HCT116 (cell line): ENCODE measurements at regions not wholly inside any gene's neighbourhood (a gene's known extent, or its start where the extent isn't known, plus 50 kb on each side); places are given as distances from the start of the nearest gene placed in this dataset.

Experiments
- ATAC-seq: fragments of 200-7000 bp; cut with Tn5 transposase; 2 replicates; pipeline ENCODE4 v1.9.1; 2020; ENCODE audit warnings: mild to moderate bottlenecking, moderate library complexity
- BruUV-seq: library from RNA; stranded (reverse); fragments of 400-500 nt; replicated peaks from 2 replicates; lab custom pipeline; 2021; lab: Mats Ljungman, UMichigan
- CTCF ChIA-PET: fragments of 300-600 bp; sonication (Branson Sonifier 250); formaldehyde crosslinking; loops from one replicate; lab custom pipeline; 2021; ENCODE audit warnings: antibody characterized with exemption; lab: Charles Lee
- POLR2A ChIA-PET: fragments of 300-600, 350-600 bp; sonication (Branson Sonifier 250); formaldehyde crosslinking; loops from one replicate; lab custom pipeline; 2021; ENCODE audit warnings: antibody characterized with exemption; lab: Charles Lee
- RAD21 ChIA-PET, 2 experiments: fragments of 300-600 bp; sonication (Branson Sonifier 250); formaldehyde crosslinking; loops; one replicate each; lab custom pipeline; 2023; ENCODE audit warnings: low total read pairs in 2 of 2; ENCODE audit not compliant: uncharacterized antibody in 2 of 2, unreplicated experiment in 2 of 2, low non-redundant PET in 1 of 2; lab: Charles Lee
- DNase-seq: peaks from one replicate; pipeline ENCODE4 v3.0.0-alpha.2; 2010; ENCODE audit warnings: low read depth, low spot score
- H2AFZ ChIP-seq: fragments of 200-600 bp; shearing (Covaris generic), sonication (generic); 2 replicates; pipeline ENCODE4 v1.6.1; 2017; ENCODE audit warnings: low read depth, mixed run types, mixed read lengths, antibody characterized with exemption, low read length; ENCODE audit not compliant: poor library complexity, severe bottlenecking
- H3K27ac ChIP-seq: 2 replicates; pipeline ENCODE4 v1.5.1; 2012; ENCODE audit warnings: low read depth, low read length
- H3K27me3 ChIP-seq: fragments of 200-600 bp; sonication (generic); 2 replicates; pipeline ENCODE4 v1.6.1; 2016; ENCODE audit warnings: mixed run types, low read length, mixed read lengths; ENCODE audit not compliant: insufficient read depth
- H3K36me3 ChIP-seq, 2 experiments: fragments of 200-500 bp in 1 of 2; fragments of 200-600 bp in 1 of 2; sonication (Bioruptor generic) in 1 of 2; sonication (generic) in 1 of 2; 2 replicates each; pipeline versions ENCODE4 v1.5.1 to v1.6.1; 2014 to 2016; ENCODE audit warnings: low read length in 2 of 2, inconsistent platforms in 1 of 2, mixed read lengths in 1 of 2, mixed run types in 1 of 2; ENCODE audit not compliant: insufficient read depth in 2 of 2, control insufficient read depth in 1 of 2
- H3K4me1 ChIP-seq, 2 experiments: fragments of 200-600 bp in 1 of 2; sonication (generic) in 1 of 2; 2 replicates each; pipeline versions ENCODE4 v1.5.1 to v1.6.1; 2012 to 2017; ENCODE audit warnings: low read length in 2 of 2, inconsistent platforms in 1 of 2, mild to moderate bottlenecking in 1 of 2, mixed read lengths in 1 of 2, mixed run types in 1 of 2, moderate library complexity in 1 of 2; ENCODE audit not compliant: insufficient read depth in 2 of 2, control insufficient read depth in 1 of 2
- H3K4me2 ChIP-seq: fragments of 200-600 bp; sonication (generic); 2 replicates; pipeline ENCODE4 v1.6.1; 2017; ENCODE audit warnings: mixed run types, low read length, mixed read lengths
- H3K4me3 ChIP-seq, 2 experiments: fragments of 200-600 bp in 1 of 2; sonication (generic) in 1 of 2; replicated peaks in 1 of 2; 2 replicates each; pipeline ENCODE4 v1.5.1; 2011 to 2016; ENCODE audit warnings: low read length in 2 of 2, control low read depth in 1 of 2, low read depth in 1 of 2, mild to moderate bottlenecking in 1 of 2, mixed read lengths in 1 of 2, mixed run types in 1 of 2
- H3K79me2 ChIP-seq: fragments of 200-600 bp; sonication (generic); 2 replicates; pipeline ENCODE4 v1.6.1; 2017; ENCODE audit warnings: mild to moderate bottlenecking, mixed run types, low read length, moderate library complexity, mixed read lengths; ENCODE audit not compliant: insufficient read depth
- H3K9ac ChIP-seq: fragments of 200-600 bp; sonication (generic); 2 replicates; pipeline ENCODE4 v1.6.1; 2016; ENCODE audit warnings: low read length, mixed read lengths
- H3K9me2 ChIP-seq: fragments of 200-600 bp; sonication (generic), shearing (Covaris generic); 2 replicates; pipeline ENCODE4 v1.6.1; 2017; ENCODE audit warnings: mixed run types, mild to moderate bottlenecking, moderate library complexity; ENCODE audit not compliant: insufficient read depth
- H3K9me3 ChIP-seq, 2 experiments: fragments of 200-500 bp in 1 of 2; fragments of 200-600 bp in 1 of 2; sonication (Bioruptor generic) in 1 of 2; sonication (generic) in 1 of 2; 2 replicates each; pipeline ENCODE4 v1.6.1; 2014 to 2017; ENCODE audit warnings: low read length in 2 of 2, mixed read lengths in 2 of 2, inconsistent platforms in 1 of 2, low read depth in 1 of 2, mild to moderate bottlenecking in 1 of 2, mixed run types in 1 of 2, moderate library complexity in 1 of 2; ENCODE audit not compliant: control insufficient read depth in 1 of 2, insufficient read depth in 1 of 2
- H4K20me1 ChIP-seq: fragments of 200-600 bp; sonication (generic), shearing (Covaris generic); 2 replicates; pipeline ENCODE4 v1.6.1; 2017; ENCODE audit warnings: mixed run types, mild to moderate bottlenecking, moderate library complexity; ENCODE audit not compliant: insufficient read depth
- CEBPB ChIP-seq: IDR thresholded peaks from 2 replicates; pipeline ENCODE4 v1.6.1; 2012; ENCODE audit warnings: low read depth
- EGR1 ChIP-seq: IDR thresholded peaks from 2 replicates; pipeline ENCODE4 v1.6.1; 2012; ENCODE audit warnings: low read depth
- EZH2 ChIP-seq: fragments of 200-600 bp; sonication (generic); IDR thresholded peaks from 2 replicates; pipeline ENCODE4 v1.6.1; 2017; ENCODE audit warnings: antibody characterized with exemption, mixed run types
- EZH2phosphoT487 ChIP-seq: fragments of 200-600 bp; IDR thresholded peaks from 2 replicates; pipeline ENCODE4 v1.6.1; 2018; ENCODE audit warnings: antibody characterized with exemption, borderline replicate concordance
- FOSL1 ChIP-seq: IDR thresholded peaks from 2 replicates; pipeline ENCODE4 v1.6.1; 2012; ENCODE audit warnings: low read depth
- JUND ChIP-seq: IDR thresholded peaks from 2 replicates; pipeline ENCODE4 v1.6.1; 2012
- POLR2A ChIP-seq: IDR thresholded peaks from 2 replicates; pipeline ENCODE4 v1.7.0; 2011; ENCODE audit warnings: borderline replicate concordance; ENCODE audit not compliant: insufficient read depth, insufficient read length; ENCODE audit errors: extremely low read depth
- POLR2AphosphoS5 ChIP-seq: IDR thresholded peaks from 2 replicates; pipeline ENCODE4 v1.6.1; 2011; ENCODE audit warnings: mild to moderate bottlenecking, low read depth, low read length, moderate library complexity
- RAD21 ChIP-seq: IDR thresholded peaks from 2 replicates; pipeline ENCODE4 v1.6.1; 2012; ENCODE audit warnings: low read depth, mild to moderate bottlenecking
- SIN3A ChIP-seq: IDR thresholded peaks from 2 replicates; pipeline ENCODE4 v1.6.1; 2012; ENCODE audit warnings: low read depth
- SRF ChIP-seq: IDR thresholded peaks from 2 replicates; pipeline ENCODE4 v1.6.1; 2012; ENCODE audit warnings: low read depth
- TCF7L2 ChIP-seq: IDR thresholded peaks from 2 replicates; pipeline ENCODE4 v1.7.0; 2011; ENCODE audit warnings: borderline replicate concordance, inconsistent platforms; ENCODE audit not compliant: insufficient read depth, insufficient read length; ENCODE audit errors: extremely low read depth
- YY1 ChIP-seq: IDR thresholded peaks from 2 replicates; pipeline ENCODE4 v1.6.1; 2011; ENCODE audit warnings: low read length, low read depth, moderate library complexity, mild to moderate bottlenecking; ENCODE audit not compliant: insufficient replicate concordance; ENCODE audit errors: extremely low read depth
- ZFX ChIP-seq: fragments of 450-650 bp; IDR thresholded peaks from 2 replicates; pipeline ENCODE4 v1.6.1; 2017
- ZNF274 ChIP-seq: fragments of 200-500 bp; sonication (Bioruptor generic); IDR thresholded peaks from 2 replicates; pipeline ENCODE4 v1.6.1; 2014; ENCODE audit warnings: mild to moderate bottlenecking, low read depth, low read length, inconsistent platforms
- intact Hi-C: fragments of 100-400 bp; cut with micrococcal nuclease; formaldehyde crosslinking; loops from 2 replicates; pipeline ENCODE4 v1.10.0; 2022
- TF ChIP-seq, protein P1 (sequence below), 3 experiments: fragments of 200-600 bp in 1 of 3; sonication (generic) in 1 of 3; IDR thresholded peaks in 2 of 3; conservative IDR thresholded peaks in 1 of 3; 2 replicates each; pipeline ENCODE4 v1.5.1; 2012 to 2017; ENCODE audit warnings: low read depth in 2 of 3, low read length in 2 of 3, antibody characterized with exemption in 1 of 3, borderline replicate concordance in 1 of 3, control low read depth in 1 of 3, mild to moderate bottlenecking in 1 of 3, mixed read lengths in 1 of 3, mixed run types in 1 of 3, moderate library complexity in 1 of 3; ENCODE audit not compliant: insufficient read depth in 1 of 3
- TF ChIP-seq, protein P2 (sequence below): IDR thresholded peaks from 2 replicates; pipeline ENCODE4 v1.6.1; 2011; ENCODE audit warnings: mild to moderate bottlenecking, low read length, moderate library complexity; ENCODE audit not compliant: insufficient replicate concordance; ENCODE audit errors: extremely low read depth
- TF ChIP-seq, protein P3 (sequence below): IDR thresholded peaks from 2 replicates; pipeline ENCODE4 v1.6.1; 2012; ENCODE audit warnings: low read depth
- TF ChIP-seq, protein P4 (sequence below): IDR thresholded peaks from 2 replicates; pipeline ENCODE4 v1.6.1; 2012
- TF ChIP-seq, protein P5 (sequence below): IDR thresholded peaks from 2 replicates; pipeline ENCODE4 v1.6.1; 2012

DNA sequence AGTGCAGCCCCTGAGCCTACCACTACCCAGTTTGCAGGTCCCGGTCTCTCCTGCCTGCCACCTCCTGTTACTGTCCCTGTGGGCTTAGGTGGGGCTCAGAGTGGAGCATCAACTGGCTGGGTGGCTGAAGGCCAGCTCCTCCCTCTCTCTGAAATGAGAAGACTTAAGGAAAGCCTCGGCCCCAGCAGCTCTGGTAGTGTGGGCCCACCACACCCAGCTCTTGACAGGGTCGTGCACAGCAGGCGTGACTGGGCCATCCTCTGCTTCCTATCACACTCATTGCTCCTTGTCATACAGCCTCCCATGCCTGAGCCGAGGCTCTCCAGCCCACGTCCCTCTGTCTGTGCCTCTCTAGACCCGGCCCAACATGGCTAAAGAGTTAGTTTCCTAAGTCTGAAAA is 142.7 kb upstream of the LINGO1 start:
- no peaks in the 10 kb centered on the region for H3K79me2 ChIP-seq
- no peak overlapping the region for H3K4me2 ChIP-seq
- no peaks in the 10 kb centered on the region for H4K20me1 ChIP-seq
- H3K9me2 ChIP-seq, result no peaks in the 10 kb centered on the region
- no peaks in the 10 kb centered on the region for H3K4me1 ChIP-seq
- ATAC-seq (no peak), DNase-seq (no peak)
- H3K36me3 ChIP-seq, result no peaks in the 10 kb centered on the region
- H3K27me3 ChIP-seq, result no peaks in the 10 kb centered on the region
- no peak overlapping the region for H2AFZ ChIP-seq
- TF ChIP-seq YY1 (no peak), EZH2phosphoT487 (no peak), POLR2AphosphoS5 (no peak), EGR1 (no peak), SIN3A (no peak), TCF7L2 (no peak), POLR2A (no peak), RAD21 (no peak), ZFX (no peak), CEBPB (no peak), SRF (no peak), ZNF274 (no peak), EZH2 (no peak), FOSL1 (no peak), JUND (no peak)
- TF ChIP-seq, protein P1, sequence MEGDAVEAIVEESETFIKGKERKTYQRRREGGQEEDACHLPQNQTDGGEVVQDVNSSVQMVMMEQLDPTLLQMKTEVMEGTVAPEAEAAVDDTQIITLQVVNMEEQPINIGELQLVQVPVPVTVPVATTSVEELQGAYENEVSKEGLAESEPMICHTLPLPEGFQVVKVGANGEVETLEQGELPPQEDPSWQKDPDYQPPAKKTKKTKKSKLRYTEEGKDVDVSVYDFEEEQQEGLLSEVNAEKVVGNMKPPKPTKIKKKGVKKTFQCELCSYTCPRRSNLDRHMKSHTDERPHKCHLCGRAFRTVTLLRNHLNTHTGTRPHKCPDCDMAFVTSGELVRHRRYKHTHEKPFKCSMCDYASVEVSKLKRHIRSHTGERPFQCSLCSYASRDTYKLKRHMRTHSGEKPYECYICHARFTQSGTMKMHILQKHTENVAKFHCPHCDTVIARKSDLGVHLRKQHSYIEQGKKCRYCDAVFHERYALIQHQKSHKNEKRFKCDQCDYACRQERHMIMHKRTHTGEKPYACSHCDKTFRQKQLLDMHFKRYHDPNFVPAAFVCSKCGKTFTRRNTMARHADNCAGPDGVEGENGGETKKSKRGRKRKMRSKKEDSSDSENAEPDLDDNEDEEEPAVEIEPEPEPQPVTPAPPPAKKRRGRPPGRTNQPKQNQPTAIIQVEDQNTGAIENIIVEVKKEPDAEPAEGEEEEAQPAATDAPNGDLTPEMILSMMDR (IDR thresholded peaks at IDR 0.05 in 2 of 3, conservative IDR thresholded peaks at IDR 0.05 in 1 of 3; ENCODE audit: borderline replicate concordance in 1 of 3, insufficient read depth in 1 of 3, low read depth in 2 of 3, low read length in 2 of 3), result no peak
- TF ChIP-seq, protein P2, sequence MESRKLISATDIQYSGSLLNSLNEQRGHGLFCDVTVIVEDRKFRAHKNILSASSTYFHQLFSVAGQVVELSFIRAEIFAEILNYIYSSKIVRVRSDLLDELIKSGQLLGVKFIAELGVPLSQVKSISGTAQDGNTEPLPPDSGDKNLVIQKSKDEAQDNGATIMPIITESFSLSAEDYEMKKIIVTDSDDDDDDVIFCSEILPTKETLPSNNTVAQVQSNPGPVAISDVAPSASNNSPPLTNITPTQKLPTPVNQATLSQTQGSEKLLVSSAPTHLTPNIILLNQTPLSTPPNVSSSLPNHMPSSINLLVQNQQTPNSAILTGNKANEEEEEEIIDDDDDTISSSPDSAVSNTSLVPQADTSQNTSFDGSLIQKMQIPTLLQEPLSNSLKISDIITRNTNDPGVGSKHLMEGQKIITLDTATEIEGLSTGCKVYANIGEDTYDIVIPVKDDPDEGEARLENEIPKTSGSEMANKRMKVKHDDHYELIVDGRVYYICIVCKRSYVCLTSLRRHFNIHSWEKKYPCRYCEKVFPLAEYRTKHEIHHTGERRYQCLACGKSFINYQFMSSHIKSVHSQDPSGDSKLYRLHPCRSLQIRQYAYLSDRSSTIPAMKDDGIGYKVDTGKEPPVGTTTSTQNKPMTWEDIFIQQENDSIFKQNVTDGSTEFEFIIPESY, result no peak
- TF ChIP-seq, protein P3, sequence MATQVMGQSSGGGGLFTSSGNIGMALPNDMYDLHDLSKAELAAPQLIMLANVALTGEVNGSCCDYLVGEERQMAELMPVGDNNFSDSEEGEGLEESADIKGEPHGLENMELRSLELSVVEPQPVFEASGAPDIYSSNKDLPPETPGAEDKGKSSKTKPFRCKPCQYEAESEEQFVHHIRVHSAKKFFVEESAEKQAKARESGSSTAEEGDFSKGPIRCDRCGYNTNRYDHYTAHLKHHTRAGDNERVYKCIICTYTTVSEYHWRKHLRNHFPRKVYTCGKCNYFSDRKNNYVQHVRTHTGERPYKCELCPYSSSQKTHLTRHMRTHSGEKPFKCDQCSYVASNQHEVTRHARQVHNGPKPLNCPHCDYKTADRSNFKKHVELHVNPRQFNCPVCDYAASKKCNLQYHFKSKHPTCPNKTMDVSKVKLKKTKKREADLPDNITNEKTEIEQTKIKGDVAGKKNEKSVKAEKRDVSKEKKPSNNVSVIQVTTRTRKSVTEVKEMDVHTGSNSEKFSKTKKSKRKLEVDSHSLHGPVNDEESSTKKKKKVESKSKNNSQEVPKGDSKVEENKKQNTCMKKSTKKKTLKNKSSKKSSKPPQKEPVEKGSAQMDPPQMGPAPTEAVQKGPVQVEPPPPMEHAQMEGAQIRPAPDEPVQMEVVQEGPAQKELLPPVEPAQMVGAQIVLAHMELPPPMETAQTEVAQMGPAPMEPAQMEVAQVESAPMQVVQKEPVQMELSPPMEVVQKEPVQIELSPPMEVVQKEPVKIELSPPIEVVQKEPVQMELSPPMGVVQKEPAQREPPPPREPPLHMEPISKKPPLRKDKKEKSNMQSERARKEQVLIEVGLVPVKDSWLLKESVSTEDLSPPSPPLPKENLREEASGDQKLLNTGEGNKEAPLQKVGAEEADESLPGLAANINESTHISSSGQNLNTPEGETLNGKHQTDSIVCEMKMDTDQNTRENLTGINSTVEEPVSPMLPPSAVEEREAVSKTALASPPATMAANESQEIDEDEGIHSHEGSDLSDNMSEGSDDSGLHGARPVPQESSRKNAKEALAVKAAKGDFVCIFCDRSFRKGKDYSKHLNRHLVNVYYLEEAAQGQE, result no peak
- TF ChIP-seq, protein P4, sequence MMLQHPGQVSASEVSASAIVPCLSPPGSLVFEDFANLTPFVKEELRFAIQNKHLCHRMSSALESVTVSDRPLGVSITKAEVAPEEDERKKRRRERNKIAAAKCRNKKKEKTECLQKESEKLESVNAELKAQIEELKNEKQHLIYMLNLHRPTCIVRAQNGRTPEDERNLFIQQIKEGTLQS, result no peak
- TF ChIP-seq, protein P5, sequence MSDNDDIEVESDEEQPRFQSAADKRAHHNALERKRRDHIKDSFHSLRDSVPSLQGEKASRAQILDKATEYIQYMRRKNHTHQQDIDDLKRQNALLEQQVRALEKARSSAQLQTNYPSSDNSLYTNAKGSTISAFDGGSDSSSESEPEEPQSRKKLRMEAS, result no peak
- no peak overlapping the region for H3K9ac ChIP-seq
- ChIA-PET POLR2A (no interaction called here), CTCF (interaction anchor here (2.0 kb wide), 1 partner anchor 9 kb away, joined by 7 read pairs; no protein-coding TSS in a partner anchor), RAD21 (no interaction called here)
- H3K4me3 ChIP-seq, result no peak overlapping the region
- intact Hi-C loops, result no loop called here
- H3K9me3 ChIP-seq, result no peaks in the 10 kb centered on the region
- no TSS peak for BruUV-seq
- H3K27ac ChIP-seq, result no peak overlapping the region
